ENCODE measurements at regions not wholly inside any gene's neighbourhood (a gene's known extent, or its start where the extent isn't known, plus 50 kb on each side); places are given as distances from the start of the nearest gene placed in this dataset.

- TF ChIP-seq CTCF (IDR thresholded peaks at IDR 0.05) (no peak), POLR2A (IDR thresholded peaks at IDR 0.05) (no peak)
Measured at GRCh38 chr7:28293527-28293835, 112.9 kb upstream of the JAZF1 start.

Data from right lobe of liver (tissue), 4 donors.